Hematopoietic multipotent progenitor cell (in vitro differentiated cells): ENCODE measurements at regions not wholly inside any gene's neighbourhood (a gene's known extent, or its start where the extent isn't known, plus 50 kb on each side); places are given as distances from the start of the nearest gene placed in this dataset.
"Not testable (repeated sequence)": the region's sequence is repeated elsewhere in the genome, so short reads cannot be mapped to it uniquely, and the experiment has no call there.

Experiments used
- DNase-seq, 3 donors: peaks; one replicate each; pipeline ENCODE4 v3.0.0-alpha.2; 2011 to 2015; ENCODE audit warnings: low read depth in 2 of 3, low spot score in 2 of 3

DNA sequence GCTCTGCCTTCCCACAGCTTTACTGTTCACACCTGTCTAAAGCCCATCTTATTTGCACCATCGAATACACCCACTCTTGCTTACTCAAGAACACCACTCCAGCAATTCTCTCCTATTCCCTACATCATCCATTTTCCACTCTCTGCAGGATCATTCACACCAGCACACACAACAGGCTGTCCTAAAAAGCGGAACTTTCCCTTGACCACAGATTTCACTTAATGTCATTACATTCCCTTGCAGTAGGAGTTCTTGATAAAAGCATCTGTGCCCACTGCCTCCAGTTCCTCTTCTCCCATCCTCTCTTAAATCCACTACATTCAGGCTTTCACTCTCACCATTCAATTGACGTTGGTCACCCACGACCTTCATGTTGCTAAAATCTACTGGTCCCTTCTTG, 103.0 kb upstream of the PABPC3 start:
- DNase-seq = not testable (repeated sequence)

DNA sequence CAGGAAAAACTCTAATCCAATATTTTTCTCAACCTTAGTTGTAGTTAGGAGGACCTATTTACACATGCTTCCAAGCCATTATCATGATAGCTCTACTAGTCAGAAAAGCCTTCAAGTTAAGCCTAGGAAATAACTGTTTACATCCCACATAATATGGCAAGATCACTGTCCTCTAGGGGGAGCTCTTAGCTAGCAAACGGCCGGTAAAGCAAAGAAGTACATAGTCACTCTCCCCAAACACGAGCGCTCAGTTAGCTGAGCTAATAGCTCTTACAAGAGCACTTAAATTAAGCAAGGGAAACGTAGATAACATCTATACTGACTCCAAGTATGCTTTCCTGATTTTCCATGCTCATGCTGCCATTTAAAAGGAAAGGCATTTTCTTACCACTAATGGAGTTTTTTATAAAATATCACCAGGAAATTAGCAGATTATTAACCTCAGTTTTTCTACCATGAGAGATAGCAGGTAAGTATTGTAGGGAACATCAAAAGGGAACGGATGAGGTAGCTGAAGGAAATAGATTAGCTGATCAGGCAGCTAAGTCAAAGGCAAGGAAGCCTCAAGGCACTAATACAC, 100.6 kb upstream of the PABPC3 start:
- peak; percentile 41 to 90 (median 79) for DNase-seq

DNA sequence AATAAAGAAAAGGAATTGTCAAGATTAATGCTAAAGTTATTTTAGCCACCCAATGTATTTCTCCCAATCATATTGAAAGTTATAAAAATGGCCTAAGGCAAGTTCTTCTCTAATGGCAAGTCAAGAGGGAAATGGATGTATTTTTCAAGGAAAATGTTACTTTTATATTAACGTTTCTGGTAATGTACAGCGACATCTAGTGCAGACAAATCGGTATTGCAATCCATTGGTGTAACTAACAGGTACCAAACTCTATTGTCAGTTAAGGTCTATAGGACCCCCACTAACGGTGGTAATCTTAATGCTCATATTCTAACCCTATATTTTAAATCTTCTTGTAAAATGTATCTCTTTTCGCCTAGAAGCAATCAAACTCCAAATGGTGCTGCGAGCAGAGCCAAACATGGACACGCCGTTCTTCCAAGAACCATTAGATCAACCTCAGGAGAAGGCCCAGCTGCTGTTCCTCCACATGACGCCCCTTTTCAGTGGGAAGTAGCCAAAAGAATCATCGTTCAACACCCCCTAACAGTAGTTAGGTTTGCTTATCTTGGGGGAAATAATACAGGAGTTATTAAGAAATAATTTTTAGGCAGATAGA, 98.5 kb upstream of the PABPC3 start:
- peak in 1 of 3 donors; percentile 58 for DNase-seq

- no peak for DNase-seq
These were observed 97.5 kb upstream of the PABPC3 start for GRCh38 chr13:24998433-24998832.

DNA sequence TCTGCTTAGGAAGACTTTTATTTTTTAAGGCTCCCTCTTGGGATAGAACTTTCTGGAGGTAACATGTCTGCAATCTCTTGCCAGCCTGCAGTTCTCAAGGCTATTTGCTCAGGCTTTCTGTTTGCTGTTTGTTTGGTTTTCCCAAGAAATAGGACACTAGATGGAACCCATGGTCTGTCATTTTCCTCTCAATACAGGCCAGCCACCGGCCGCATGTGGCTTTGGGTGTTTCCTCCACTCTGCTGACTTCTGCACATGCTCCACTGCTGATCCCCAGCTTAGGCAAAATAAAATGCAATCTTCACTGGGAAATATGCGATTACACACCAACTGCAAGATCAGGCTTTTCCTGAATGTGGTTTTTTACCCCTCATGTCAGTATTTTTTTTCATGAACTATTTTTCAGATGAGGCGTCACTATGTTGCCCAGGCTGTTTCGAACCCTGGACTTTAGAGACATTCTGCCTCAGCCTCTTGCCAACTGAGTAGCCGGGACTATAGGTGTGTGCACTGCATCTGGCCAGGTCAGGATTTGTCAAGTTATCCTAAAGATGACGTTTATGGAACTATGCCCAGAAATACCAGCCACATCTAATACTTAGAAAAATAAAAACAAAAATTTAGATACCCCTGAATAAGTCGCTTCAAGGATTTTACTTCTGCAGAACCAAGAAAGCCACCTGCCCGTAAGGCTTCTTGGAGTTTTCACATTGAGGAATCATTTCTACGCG, 94.3 kb upstream of the PABPC3 start:
- DNase-seq = peak in 1 of 3 donors; percentile 21

DNA sequence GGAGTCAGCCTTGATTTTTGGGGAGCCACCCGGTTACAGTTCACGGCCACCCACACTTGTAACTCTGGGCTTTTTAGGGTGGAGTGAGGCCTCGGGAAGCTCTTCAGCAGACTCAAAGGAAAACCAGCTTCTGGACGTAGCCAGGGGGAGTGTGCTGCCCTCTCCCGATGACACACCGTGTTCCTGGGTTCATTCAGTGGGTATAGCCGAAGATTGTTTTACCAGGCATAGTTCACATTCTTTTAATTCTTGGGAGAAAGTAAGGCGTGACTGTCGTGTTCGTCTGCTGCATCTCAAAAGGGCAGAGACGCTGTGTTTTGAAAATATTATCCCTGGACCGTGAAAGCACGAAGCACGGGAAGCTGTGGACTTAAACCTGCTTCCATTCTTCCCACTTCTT, 93.6 kb upstream of the PABPC3 start:
- DNase-seq = not testable (repeated sequence)

- DNase-seq = not testable (repeated sequence)
These were observed 91.4 kb upstream of the PABPC3 start for GRCh38 chr13:25004489-25004888.

GRCh38 chr13:25005050-25005497, 90.9 kb upstream of the PABPC3 start:
- DNase-seq = peak in 2 of 3 donors; percentile 48 to 81

DNA sequence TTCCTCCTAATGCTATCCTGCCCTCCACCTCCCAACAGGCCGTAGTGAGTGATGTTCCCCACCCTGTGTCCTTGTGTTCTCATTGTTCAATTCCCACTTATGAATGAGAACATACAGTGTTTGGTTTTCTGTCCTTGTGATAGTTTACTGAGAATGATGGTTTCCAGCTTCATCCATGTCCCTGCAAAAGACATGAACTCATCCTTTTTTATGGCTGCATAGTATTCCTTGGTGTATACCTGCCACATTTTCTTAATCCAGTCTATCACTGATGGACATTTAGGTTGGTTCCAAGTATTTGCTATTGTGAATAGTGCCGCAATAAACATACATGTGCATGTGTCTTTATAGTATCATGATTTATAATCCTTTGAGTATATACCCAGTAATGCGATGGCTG, 88.5 kb upstream of the PABPC3 start:
- DNase-seq = not testable (repeated sequence)

DNA sequence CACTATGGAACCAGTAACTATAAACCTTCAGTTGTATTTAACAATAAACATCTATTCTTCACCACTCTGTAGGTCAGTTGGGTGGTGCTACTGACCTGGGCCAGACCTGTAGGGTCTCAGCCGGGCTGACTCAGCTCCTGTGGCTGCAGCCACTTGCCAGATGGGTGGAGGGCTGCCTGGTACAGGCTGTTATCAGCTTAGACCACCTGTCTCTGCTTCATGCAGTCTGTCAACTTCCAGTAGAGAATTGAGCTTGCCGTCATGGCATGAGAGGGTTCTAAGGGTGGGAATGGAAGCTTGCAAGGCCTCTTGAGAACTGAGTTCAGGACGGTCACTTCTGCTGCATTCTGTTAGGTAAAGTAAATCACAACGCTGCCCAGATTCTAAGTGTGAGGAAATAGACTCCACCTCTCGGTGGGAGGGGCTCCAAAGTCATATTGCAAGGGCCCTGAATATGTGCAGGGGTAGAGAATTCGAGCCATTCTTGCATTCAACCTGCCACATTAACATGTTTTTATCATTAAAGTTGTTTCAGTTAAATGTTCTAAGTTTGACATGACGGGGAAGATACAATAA, 81.5 kb upstream of the PABPC3 start:
- peak in 1 of 3 donors; percentile 15 for DNase-seq

- not testable (repeated sequence) for DNase-seq
These were observed 78.8 kb upstream of the PABPC3 start for GRCh38 chr13:25017176-25017575.

- peak in 2 of 3 donors; percentile 31 to 50 for DNase-seq
These were observed 77.9 kb upstream of the PABPC3 start for GRCh38 chr13:25017808-25018728.

DNA sequence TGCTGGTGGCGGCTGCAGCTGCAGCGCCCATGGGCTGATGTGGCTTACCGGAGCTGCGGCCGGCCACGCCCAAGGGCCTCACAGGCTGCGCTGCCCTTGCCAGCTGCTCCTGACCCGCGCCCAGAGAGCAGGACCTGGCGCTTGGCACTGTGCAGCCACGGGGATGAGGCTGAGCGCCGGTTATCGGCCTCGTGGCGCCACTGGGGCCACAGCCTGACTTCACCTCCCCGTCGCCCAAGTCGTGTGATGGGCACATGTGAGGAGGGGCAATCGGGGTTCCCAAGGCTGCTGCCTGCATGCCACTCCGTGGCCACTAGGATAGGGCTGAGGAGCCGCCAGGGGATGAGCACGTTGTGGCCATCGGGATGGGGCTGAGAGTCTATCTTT, 77.2 kb upstream of the PABPC3 start:
- peak in 1 of 3 donors; percentile 3 for DNase-seq

DNA sequence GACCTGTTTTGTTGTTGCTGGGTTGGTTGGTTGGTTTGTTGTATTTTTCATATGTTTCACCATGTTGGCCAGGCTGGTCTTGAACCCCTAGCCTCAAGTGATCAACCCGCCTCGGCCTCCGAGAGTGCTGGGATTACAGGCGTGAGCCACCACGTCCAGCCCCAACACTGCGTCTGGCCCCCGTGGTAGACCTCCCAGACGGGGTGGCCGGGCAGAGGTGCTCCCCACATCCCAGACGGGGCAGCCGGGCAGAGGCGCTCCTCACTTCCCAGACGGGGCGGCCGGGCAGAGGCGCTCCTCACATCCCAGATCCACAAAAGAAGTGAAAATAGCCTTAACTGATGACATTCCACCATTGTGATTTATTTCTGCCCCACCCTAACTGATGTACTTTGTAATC, 76.2 kb upstream of the PABPC3 start:
- not testable (repeated sequence) for DNase-seq

DNA sequence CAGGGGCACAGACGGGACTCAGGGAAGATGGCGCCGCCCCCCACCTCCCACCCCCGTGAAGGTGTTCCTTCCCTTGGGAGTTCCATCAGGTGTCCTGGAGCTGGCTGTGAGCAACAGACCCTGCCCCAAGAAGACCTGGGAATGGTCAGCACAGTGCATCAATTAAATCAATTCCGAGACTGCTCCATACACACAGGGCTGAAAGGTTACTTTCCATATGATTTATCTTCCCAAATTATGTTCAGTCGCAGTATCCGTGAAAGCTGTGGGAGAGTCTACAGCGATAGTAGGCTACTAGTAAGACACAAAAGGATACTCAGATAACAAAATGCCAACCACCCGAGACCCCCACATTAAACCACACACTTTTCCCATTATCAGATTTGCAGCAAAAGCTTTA, 71.8 kb upstream of the PABPC3 start:
- no peak for DNase-seq

GRCh38 chr13:25032160-25032559, 63.8 kb upstream of the PABPC3 start:
- no peak for DNase-seq

DNA sequence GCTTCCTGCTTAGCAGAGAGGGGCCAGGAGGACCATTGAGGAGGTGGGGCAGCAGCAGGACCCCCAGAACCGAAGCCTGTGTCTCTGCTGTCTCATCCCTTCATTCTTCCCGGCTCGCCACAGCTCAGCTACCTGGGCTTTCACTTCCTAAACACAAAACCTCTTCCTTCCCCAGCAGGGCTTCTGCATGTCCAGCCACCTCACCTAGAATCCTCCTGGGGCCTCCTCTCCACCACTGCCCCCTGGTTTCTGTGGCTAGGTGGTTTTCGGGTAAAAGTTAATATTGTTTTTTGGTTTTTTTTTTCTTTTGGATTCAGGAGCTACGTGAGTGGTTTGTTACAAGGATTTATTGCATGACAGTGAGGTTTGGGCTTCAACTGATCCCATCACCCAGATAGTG, 61.8 kb upstream of the PABPC3 start:
- no peak for DNase-seq

GRCh38 chr13:25037057-25037813, 58.7 kb upstream of the PABPC3 start:
- DNase-seq = peak; percentile 14 to 84 (median 63)

DNA sequence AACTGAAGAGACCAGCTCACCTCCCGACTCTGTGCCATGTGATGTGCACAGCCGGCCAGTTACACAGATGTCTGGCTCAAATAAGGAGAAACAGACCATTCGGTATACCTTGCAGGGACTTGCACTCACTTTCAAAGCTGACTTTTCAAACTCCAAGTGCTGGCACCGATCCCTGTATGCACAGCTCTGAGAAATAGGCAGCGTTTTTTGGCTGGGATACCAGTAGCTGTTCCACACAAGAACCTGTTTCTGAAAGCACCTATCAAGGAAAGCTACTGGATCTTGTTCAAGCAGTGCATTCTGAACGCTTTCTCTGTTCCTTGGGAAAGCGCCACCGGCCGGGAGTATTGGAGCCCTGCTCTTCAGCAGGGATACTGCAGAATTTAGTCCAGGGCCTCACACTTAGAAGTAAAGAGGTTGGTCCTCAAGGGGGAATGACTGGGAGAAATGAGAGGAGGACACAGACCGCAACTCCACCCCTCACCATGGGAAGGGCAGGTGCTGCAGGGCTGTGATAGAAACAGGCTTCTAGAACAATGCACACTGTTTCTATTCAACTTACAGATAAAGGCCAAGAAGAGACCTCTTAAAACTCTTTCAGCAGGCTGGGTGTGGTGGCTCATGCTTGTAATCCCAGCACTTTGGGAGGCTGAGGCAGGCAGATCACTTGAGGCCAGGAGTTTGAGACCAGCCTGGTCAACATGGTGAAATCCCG, 53.6 kb upstream of the PABPC3 start:
- DNase-seq = no peak
